SJCRH30 (cell line): ENCODE measurements at regions not wholly inside any gene's neighbourhood (a gene's known extent, or its start where the extent isn't known, plus 50 kb on each side); places are given as distances from the start of the nearest gene placed in this dataset.

Experiments
- DNase-seq, 2 experiments: peaks; one replicate each; pipeline ENCODE4 v3.0.0-alpha.2; 2015 to 2020
- H3K27ac ChIP-seq: fragments of 250-450 bp; sonication (Bioruptor Pico); 2 replicates; pipeline ENCODE4 v1.5.1; 2020; ENCODE audit warnings: mild to moderate bottlenecking, moderate library complexity
- H3K27me3 ChIP-seq: fragments of 250-450 bp; sonication (Bioruptor Pico); 2 replicates; pipeline ENCODE4 v1.5.1; 2020; ENCODE audit warnings: mild to moderate bottlenecking, moderate library complexity
- H3K36me3 ChIP-seq: fragments of 250-450 bp; sonication (Bioruptor Pico); 2 replicates; pipeline ENCODE4 v1.5.1; 2020; ENCODE audit warnings: mild to moderate bottlenecking, moderate library complexity
- H3K4me1 ChIP-seq: fragments of 250-450 bp; sonication (Bioruptor Pico); 2 replicates; pipeline ENCODE4 v1.5.1; 2020; ENCODE audit warnings: mild to moderate bottlenecking, moderate library complexity
- H3K4me3 ChIP-seq: fragments of 250-450 bp; sonication (Bioruptor Pico); 2 replicates; pipeline ENCODE4 v1.5.1; 2020; ENCODE audit warnings: mild to moderate bottlenecking, moderate library complexity
- H3K9me3 ChIP-seq: fragments of 250-450 bp; sonication (Bioruptor Pico); replicated peaks from 2 replicates; pipeline ENCODE4 v1.5.1; 2020; ENCODE audit warnings: mild to moderate bottlenecking, moderate library complexity

DNA sequence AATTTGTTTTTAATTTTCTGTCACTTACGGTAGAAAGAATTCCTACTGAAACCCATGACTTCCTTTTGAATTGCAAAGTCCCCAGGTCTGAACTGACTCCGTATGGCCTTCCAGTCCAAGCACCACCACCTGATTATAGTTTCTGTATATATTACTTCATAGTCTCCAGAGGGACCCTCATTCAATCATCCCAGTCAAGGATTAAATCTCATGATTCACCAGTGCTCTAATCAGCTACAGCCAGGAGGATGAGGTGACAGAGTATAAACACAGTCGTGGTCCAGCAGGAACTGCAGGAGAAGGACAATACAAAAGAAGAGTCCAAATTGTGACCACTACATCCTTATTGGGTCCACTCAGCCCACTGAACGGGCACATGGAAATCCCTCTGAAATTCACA, 418.9 kb upstream of the C16orf82 start:
- Histone ChIP-seq H3K4me3 (no peak overlapping the region), H3K36me3 (no peaks in the 10 kb centered on the region), H3K27me3 (no peaks in the 10 kb centered on the region), H3K9me3 (no peaks in the 10 kb centered on the region), H3K27ac (no peak overlapping the region), H3K4me1 (no peaks in the 10 kb centered on the region)
- no peak for DNase-seq

DNA sequence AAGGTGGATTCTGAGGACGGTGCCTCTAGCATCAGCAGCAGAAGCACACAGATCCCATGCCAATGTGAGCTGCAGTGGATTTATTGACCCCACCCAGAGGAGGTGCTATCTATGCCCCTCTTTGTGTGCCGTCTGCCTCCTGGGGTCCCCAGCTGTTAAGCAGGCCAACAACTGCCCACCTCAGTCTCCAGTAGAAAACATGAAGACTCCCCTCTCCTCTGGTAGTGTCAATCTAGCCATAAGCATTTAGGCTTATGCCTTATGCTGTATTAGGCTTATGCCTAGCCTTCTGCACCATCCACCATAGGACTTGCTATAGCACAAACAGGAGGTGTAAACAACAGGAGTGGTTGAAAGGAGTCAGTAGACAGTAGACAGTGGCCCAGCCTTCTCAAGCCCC, 417.9 kb upstream of the C16orf82 start:
- Histone ChIP-seq H3K4me3 (no peak overlapping the region), H3K4me1 (no peaks in the 10 kb centered on the region), H3K27ac (no peak overlapping the region), H3K27me3 (no peaks in the 10 kb centered on the region), H3K9me3 (no peaks in the 10 kb centered on the region), H3K36me3 (no peaks in the 10 kb centered on the region)
- no peak for DNase-seq

- H3K27ac ChIP-seq, result no peak overlapping the region
These were observed 417.2 kb upstream of the C16orf82 start for GRCh38 chr16:26649381-26650045.

DNA sequence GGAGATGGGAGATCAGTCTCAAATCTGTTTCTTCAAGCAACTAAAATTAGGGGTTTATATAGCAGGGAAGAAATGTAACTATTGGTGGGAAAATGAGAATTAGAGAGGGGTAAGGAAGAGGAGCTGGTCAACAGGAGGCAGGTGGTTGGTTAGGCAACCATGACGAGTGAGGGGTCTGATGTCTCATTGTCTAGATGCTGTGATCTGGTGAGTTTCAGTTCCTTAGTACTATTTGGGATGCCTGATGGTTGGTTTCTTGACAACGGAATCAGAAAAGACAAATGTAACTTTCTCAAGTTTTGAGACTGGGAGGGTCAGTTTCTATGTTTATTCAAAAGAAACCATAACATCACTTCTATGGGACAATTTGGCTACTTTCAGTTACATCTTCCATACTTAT, 415.3 kb upstream of the C16orf82 start:
- no peaks in the 10 kb centered on the region for H3K9me3 ChIP-seq
- no peaks in the 10 kb centered on the region for H3K27me3 ChIP-seq
- H3K4me1 ChIP-seq, result no peaks in the 10 kb centered on the region
- no peak overlapping the region for H3K27ac ChIP-seq
- no peak for DNase-seq
- H3K4me3 ChIP-seq, result no peak overlapping the region
- no peaks in the 10 kb centered on the region for H3K36me3 ChIP-seq

More at GRCh38 chr16:26649381-26650045, 417.2 kb upstream of the C16orf82 start:
- Histone ChIP-seq H3K9me3 (no peaks in the 10 kb centered on the region), H3K27me3 (no peaks in the 10 kb centered on the region), H3K4me1 (no peaks in the 10 kb centered on the region), H3K36me3 (no peaks in the 10 kb centered on the region), H3K4me3 (no peak overlapping the region)
- no peak for DNase-seq

- H3K4me3 ChIP-seq, result no peak overlapping the region
- no peaks in the 10 kb centered on the region for H3K36me3 ChIP-seq
- no peaks in the 10 kb centered on the region for H3K9me3 ChIP-seq
- DNase-seq, result no peak
- H3K27ac ChIP-seq, result no peak overlapping the region
- H3K4me1 ChIP-seq, result no peaks in the 10 kb centered on the region
- no peaks in the 10 kb centered on the region for H3K27me3 ChIP-seq
These were observed 414.8 kb upstream of the C16orf82 start for GRCh38 chr16:26651884-26652283.

GRCh38 chr16:26658486-26658885, 408.2 kb upstream of the C16orf82 start:
- Histone ChIP-seq H3K9me3 (no peaks in the 10 kb centered on the region), H3K36me3 (no peaks in the 10 kb centered on the region), H3K27me3 (no peaks in the 10 kb centered on the region), H3K4me3 (no peak overlapping the region), H3K4me1 (no peaks in the 10 kb centered on the region), H3K27ac (no peak overlapping the region)
- DNase-seq, result no peak

DNA sequence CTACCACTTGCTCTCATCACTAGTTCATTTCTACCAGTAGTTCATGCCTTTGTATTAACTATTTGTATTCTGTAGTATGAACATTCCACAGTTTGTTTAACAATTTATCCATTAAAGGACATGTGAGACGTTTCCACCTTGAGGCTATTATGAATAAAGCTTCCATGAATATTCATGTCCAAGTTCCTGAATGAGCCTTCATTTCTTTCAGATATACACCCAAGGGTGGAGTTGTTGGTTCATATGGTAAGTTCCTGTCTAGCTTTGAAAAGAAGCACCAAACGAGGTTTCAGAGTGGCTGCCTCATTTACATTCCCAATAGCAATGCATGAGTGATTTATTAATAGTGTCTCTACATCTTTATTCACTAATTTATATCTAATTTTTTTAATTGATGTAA, 407.8 kb upstream of the C16orf82 start:
- no peaks in the 10 kb centered on the region for H3K27me3 ChIP-seq
- no peak overlapping the region for H3K27ac ChIP-seq
- no peaks in the 10 kb centered on the region for H3K36me3 ChIP-seq
- no peak overlapping the region for H3K4me3 ChIP-seq
- H3K4me1 ChIP-seq, result no peaks in the 10 kb centered on the region
- no peaks in the 10 kb centered on the region for H3K9me3 ChIP-seq
- DNase-seq, result no peak

DNA sequence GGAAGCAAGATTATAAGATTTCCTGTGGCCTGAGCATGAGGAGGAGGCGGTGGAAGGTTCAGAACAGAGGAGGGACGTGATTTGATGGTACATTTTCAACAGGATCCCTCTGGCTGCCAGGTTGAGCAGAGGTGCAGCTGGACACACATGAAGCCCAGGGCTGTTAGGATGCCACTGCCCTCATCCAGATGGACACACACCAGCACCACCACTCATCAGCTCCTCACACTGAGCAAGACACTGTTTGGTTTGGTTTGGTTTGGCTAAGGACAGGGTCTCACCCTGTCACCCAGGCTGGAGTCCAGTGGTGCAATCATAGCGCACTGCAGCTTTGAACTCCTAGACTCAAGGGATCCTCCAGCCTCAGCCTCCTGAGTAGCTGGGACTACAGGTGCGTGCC, 402.6 kb upstream of the C16orf82 start:
- no peaks in the 10 kb centered on the region for H3K27me3 ChIP-seq
- H3K36me3 ChIP-seq, result no peaks in the 10 kb centered on the region
- H3K27ac ChIP-seq, result no peak overlapping the region
- H3K4me3 ChIP-seq, result no peak overlapping the region
- no peaks in the 10 kb centered on the region for H3K9me3 ChIP-seq
- DNase-seq, result no peak
- H3K4me1 ChIP-seq, result peaks cover 11% of the 10 kb centered on the region; the same call in 1 of the 2 replicates

DNA sequence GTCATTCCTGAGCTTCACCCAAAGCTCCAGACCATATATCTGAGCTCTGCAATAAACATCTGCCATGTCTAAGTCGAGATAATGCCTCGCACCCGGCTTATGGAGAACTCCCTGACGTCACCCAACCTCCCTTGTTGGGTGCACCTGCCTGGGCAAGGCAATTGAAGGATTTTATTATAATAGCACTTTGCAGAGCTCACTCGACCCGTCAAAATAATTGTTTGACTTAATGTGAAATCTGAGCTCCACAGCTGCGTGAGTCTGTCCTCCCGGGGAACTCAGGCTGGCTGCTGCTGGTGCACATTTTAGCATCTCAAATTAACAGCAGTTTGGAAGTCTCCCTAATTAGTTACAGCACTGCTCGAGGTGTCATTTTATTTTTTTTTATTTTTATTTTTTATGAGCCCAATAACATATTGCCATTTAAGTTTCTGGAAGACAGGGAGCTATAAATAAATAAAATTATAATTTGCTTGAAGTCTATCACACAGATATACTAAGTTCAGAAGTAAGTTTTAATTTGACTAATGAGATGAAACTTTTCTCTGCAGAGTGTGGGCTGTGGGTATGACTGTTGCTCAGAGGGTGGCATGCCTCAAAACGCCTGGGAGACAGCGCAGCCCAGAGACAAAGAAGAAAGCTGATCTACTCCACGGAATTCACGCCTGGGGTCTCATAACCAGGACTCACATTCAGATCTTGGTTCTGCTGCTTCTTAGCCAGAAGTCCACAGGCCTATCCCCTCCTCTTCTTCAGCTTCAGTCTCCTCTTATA, 401.4 kb upstream of the C16orf82 start:
- peak; percentile 72 to 91 for DNase-seq
- no peak overlapping the region for H3K4me3 ChIP-seq
- peak overlapping the region; percentile 49 for H3K27ac ChIP-seq
- H3K9me3 ChIP-seq, result no peaks in the 10 kb centered on the region
- H3K36me3 ChIP-seq, result no peaks in the 10 kb centered on the region
- peaks cover 11% of the 10 kb centered on the region; the same call in 1 of the 2 replicates for H3K4me1 ChIP-seq
- no peaks in the 10 kb centered on the region for H3K27me3 ChIP-seq

- Histone ChIP-seq H3K27ac (no peak overlapping the region), H3K9me3 (no peaks in the 10 kb centered on the region), H3K4me1 (peaks cover 12% of the 10 kb centered on the region), H3K4me3 (no peak overlapping the region), H3K36me3 (no peaks in the 10 kb centered on the region), H3K27me3 (no peaks in the 10 kb centered on the region)
- DNase-seq, result no peak
These were observed 400.2 kb upstream of the C16orf82 start for GRCh38 chr16:26666486-26666885.

- Histone ChIP-seq H3K4me1 (peaks cover 19% of the 10 kb centered on the region), H3K27me3 (no peaks in the 10 kb centered on the region), H3K27ac (no peak overlapping the region)
These were observed 399.4 kb upstream of the C16orf82 start for GRCh38 chr16:26667307-26667706.

DNA sequence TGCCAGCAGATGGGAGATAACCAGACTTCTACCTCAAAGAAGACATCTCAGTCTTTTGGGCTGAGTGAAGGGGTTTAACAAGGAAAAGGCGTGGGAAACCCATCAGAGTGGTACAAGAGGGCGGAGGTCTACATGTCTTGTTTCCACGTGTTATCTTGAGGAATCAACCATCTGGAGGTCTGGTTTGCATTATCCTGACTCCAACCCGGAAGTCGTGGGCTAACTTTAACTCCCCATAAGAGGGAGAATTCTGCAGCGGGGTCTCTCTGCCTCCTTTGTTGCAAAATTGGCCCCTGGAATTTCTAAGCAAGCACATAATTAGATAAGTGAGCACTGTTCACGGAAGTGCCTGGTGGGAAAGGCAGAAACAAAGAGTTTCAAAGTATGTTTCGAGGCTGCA, 398.7 kb upstream of the C16orf82 start:
- Histone ChIP-seq H3K9me3 (no peaks in the 10 kb centered on the region), H3K27ac (no peak overlapping the region), H3K36me3 (no peaks in the 10 kb centered on the region), H3K4me3 (no peak overlapping the region), H3K4me1 (peaks cover 25% of the 10 kb centered on the region), H3K27me3 (no peaks in the 10 kb centered on the region)
- no peak for DNase-seq

More at GRCh38 chr16:26667307-26667706, 399.4 kb upstream of the C16orf82 start:
- no peak overlapping the region for H3K4me3 ChIP-seq
- H3K9me3 ChIP-seq, result no peaks in the 10 kb centered on the region
- no peak for DNase-seq
- no peaks in the 10 kb centered on the region for H3K36me3 ChIP-seq

DNA sequence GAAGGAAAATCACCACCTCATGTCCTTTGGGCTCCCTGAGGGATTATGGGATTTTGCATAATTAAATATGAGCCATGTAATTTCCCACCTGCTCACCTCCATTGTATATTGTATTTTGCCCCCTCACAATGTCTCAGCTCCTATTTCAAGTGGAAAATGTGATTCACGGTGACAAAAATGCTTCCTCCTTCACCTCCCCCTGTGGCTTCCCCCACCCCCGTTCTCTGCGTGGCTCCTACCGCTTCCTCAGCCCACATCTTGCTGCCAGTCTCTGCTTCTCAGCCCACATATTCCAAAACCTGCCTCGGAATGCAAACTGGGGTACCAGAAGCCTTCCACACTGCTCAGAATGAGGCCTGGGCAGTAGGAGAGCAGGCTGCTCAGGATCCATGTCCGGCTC, 394.5 kb upstream of the C16orf82 start:
- H3K27ac ChIP-seq, result peak overlapping the region; percentile 68
- H3K36me3 ChIP-seq, result no peaks in the 10 kb centered on the region
- no peaks in the 10 kb centered on the region for H3K9me3 ChIP-seq
- no peaks in the 10 kb centered on the region for H3K27me3 ChIP-seq
- DNase-seq, result peak; percentile 31 to 81
- H3K4me1 ChIP-seq, result peaks cover 14% of the 10 kb centered on the region
- H3K4me3 ChIP-seq, result no peak overlapping the region

GRCh38 chr16:26673011-26673410, 393.7 kb upstream of the C16orf82 start:
- Histone ChIP-seq H3K27me3 (no peaks in the 10 kb centered on the region), H3K27ac (peak overlapping the region; percentile 68; the same call in 1 of the 2 replicates), H3K4me1 (peaks cover 14% of the 10 kb centered on the region), H3K9me3 (no peaks in the 10 kb centered on the region), H3K36me3 (no peaks in the 10 kb centered on the region), H3K4me3 (no peak overlapping the region)
- DNase-seq, result no peak

DNA sequence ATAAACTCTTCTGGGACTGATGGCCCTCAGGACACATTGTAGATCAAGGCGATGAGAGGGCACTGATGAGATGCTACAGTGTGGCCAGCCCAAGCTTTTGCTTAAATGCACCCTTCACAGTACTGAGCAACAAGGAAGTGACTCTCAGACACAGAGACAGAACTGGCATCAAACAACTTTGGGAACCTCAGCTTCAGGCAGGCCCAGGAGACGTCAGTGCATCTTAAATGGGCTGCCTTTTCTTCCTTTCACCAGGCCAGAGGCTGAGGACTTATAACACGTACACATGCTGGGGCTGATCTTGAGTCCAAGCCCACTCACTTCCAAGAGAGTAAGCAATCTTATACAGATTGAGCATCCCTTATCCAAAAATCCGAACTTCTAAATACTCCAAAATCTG, 386.1 kb upstream of the C16orf82 start:
- no peaks in the 10 kb centered on the region for H3K27me3 ChIP-seq
- H3K27ac ChIP-seq, result no peak overlapping the region
- DNase-seq, result no peak
- H3K9me3 ChIP-seq, result no peaks in the 10 kb centered on the region
- H3K36me3 ChIP-seq, result no peaks in the 10 kb centered on the region
- no peaks in the 10 kb centered on the region for H3K4me1 ChIP-seq
- no peak overlapping the region for H3K4me3 ChIP-seq

GRCh38 chr16:26688105-26688504, 378.6 kb upstream of the C16orf82 start:
- H3K36me3 ChIP-seq, result no peaks in the 10 kb centered on the region
- no peak for DNase-seq
- H3K27ac ChIP-seq, result no peak overlapping the region
- no peak overlapping the region for H3K4me3 ChIP-seq
- H3K4me1 ChIP-seq, result no peaks in the 10 kb centered on the region
- no peaks in the 10 kb centered on the region for H3K27me3 ChIP-seq
- H3K9me3 ChIP-seq, result no peaks in the 10 kb centered on the region
